ENCODE measurements at regions not wholly inside any gene's neighbourhood (a gene's known extent, or its start where the extent isn't known, plus 50 kb on each side); places are given as distances from the start of the nearest gene placed in this dataset.

DNA sequence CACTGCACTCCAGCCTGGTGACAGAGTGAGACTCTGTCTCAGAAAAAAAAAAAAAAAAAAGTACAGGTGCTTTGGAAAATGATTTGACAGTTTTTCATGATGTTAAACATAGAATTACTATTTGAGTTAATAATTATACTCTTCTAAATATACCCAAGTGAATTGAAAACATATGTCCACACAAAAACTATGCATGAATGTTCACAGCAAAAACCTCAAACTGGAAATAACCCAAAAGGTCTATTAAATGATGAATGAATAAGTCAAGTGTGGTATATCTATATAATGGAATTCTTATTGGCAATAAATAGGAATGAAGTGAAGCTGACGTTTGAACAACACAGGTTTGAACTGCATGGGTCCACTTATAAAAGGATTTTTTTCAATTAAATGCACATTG lies 207.2 kb upstream of the DAB2 start:
- TF ChIP-seq EZH2 (optimal IDR thresholded peaks at IDR 0.05; ENCODE audit: low read depth, low read length) (no peak), EZH2phosphoT487 (IDR thresholded peaks at IDR 0.05; ENCODE audit: low read length) (no peak)
- TF ChIP-seq, protein P1, sequence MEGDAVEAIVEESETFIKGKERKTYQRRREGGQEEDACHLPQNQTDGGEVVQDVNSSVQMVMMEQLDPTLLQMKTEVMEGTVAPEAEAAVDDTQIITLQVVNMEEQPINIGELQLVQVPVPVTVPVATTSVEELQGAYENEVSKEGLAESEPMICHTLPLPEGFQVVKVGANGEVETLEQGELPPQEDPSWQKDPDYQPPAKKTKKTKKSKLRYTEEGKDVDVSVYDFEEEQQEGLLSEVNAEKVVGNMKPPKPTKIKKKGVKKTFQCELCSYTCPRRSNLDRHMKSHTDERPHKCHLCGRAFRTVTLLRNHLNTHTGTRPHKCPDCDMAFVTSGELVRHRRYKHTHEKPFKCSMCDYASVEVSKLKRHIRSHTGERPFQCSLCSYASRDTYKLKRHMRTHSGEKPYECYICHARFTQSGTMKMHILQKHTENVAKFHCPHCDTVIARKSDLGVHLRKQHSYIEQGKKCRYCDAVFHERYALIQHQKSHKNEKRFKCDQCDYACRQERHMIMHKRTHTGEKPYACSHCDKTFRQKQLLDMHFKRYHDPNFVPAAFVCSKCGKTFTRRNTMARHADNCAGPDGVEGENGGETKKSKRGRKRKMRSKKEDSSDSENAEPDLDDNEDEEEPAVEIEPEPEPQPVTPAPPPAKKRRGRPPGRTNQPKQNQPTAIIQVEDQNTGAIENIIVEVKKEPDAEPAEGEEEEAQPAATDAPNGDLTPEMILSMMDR (IDR thresholded peaks at IDR 0.05; ENCODE audit: low read length), result no peak

Measured in MM.1S (cell line).